ENCODE measurements at regions not wholly inside any gene's neighbourhood (a gene's known extent, or its start where the extent isn't known, plus 50 kb on each side); places are given as distances from the start of the nearest gene placed in this dataset.

DNA sequence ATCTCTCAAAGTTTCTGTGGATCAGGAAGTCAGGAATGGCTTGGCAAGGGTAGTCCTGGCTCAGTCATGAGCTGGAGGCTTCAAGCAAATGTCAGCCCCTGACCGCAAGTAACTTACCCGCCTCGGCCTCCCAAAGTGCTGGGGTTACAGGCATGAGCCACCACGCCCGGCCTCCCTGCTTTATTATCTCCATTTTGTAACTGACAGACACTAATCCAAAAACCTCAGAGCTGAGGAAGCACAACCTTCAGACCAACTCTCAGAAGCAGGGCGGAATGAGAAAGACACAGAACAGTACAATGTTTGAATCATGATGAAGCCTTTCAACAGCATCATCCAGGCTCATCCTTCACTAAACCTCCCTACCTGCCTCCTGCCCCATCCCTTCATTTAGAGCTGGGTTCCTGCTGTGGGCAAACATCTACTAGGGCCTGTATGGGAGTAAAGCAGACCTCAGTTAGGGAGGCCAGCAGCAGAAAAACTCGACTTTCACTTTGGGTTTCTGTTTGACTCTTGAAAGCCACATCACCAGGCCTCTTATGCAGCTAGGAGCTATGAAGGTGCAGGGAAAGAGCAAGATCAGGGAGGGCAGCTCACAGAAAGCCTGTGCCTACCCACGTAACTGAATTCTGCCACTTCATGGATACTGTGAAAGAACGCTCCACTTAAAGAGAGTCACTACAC, 84.4 kb upstream of the RAB4A start:
- TF ChIP-seq, protein P1, sequence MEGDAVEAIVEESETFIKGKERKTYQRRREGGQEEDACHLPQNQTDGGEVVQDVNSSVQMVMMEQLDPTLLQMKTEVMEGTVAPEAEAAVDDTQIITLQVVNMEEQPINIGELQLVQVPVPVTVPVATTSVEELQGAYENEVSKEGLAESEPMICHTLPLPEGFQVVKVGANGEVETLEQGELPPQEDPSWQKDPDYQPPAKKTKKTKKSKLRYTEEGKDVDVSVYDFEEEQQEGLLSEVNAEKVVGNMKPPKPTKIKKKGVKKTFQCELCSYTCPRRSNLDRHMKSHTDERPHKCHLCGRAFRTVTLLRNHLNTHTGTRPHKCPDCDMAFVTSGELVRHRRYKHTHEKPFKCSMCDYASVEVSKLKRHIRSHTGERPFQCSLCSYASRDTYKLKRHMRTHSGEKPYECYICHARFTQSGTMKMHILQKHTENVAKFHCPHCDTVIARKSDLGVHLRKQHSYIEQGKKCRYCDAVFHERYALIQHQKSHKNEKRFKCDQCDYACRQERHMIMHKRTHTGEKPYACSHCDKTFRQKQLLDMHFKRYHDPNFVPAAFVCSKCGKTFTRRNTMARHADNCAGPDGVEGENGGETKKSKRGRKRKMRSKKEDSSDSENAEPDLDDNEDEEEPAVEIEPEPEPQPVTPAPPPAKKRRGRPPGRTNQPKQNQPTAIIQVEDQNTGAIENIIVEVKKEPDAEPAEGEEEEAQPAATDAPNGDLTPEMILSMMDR (IDR thresholded peaks at IDR 0.05 in 4 of 5, conservative IDR thresholded peaks at IDR 0.05 in 1 of 5) = no peak
- TF ChIP-seq POLR2A (IDR thresholded peaks at IDR 0.05) = no peak

Measured in gastrocnemius medialis (tissue), 4 donors.